Bronchial epithelial cell (primary cell): ENCODE measurements at regions not wholly inside any gene's neighbourhood (a gene's known extent, or its start where the extent isn't known, plus 50 kb on each side); places are given as distances from the start of the nearest gene placed in this dataset.
A peak's percentile ranks its signal among the peaks of the same experiment; 100 is the strongest.

Source experiments
- DNase-seq: peaks from one replicate; pipeline ENCODE4 v3.0.0-alpha.2; 2010; ENCODE audit warnings: low read depth
- FAIRE-seq: peaks from 2 replicates; lab custom pipeline; 2011; peaks lifted over from hg19 to GRCh38; lab: Jason Lieb, UNC
- H3K27me3 ChIP-seq: 2 replicates; pipeline ENCODE4 v1.5.1; 2011; ENCODE audit warnings: low read length; ENCODE audit not compliant: control insufficient read depth, insufficient read depth
- H3K36me3 ChIP-seq: 2 replicates; pipeline ENCODE4 v1.5.1; 2011; ENCODE audit warnings: low read length; ENCODE audit not compliant: control insufficient read depth, insufficient read depth
- H3K4me3 ChIP-seq: 2 replicates; pipeline ENCODE4 v1.5.1; 2011; ENCODE audit warnings: mild to moderate bottlenecking, low read depth, low read length, control low read depth
- CTCF ChIP-seq: IDR thresholded peaks from 2 replicates; pipeline ENCODE4 v1.5.1; 2011; ENCODE audit warnings: mild to moderate bottlenecking, moderate library complexity, low read length, control low read depth, inconsistent platforms; ENCODE audit not compliant: insufficient read depth, severe bottlenecking

- FAIRE-seq (no peak), DNase-seq (no peak)
- TF ChIP-seq CTCF: no peak
These were observed 302.6 kb downstream of the CHL1 start for GRCh38 chr3:499001-499761.

GRCh38 chr3:502486-502885 is 305.9 kb downstream of the CHL1 start:
- FAIRE-seq: no peak
- no peaks in the 10 kb centered on the region for H3K27me3 ChIP-seq
- no peaks in the 10 kb centered on the region for H3K36me3 ChIP-seq
- no peak overlapping the region for H3K4me3 ChIP-seq
- no peak for TF ChIP-seq CTCF
- DNase-seq: no peak

More at GRCh38 chr3:499001-499761, 302.6 kb downstream of the CHL1 start:
- Histone ChIP-seq H3K27me3 (no peaks in the 10 kb centered on the region), H3K4me3 (no peak overlapping the region), H3K36me3 (no peaks in the 10 kb centered on the region)

GRCh38 chr3:513301-513700 is 316.7 kb downstream of the CHL1 start:
- H3K27me3 ChIP-seq: no peaks in the 10 kb centered on the region
- H3K4me3 ChIP-seq: no peak overlapping the region
- TF ChIP-seq CTCF: no peak
- DNase-seq: peak; percentile 44
- H3K36me3 ChIP-seq: no peaks in the 10 kb centered on the region
- FAIRE-seq: no peak

- TF ChIP-seq CTCF: no peak
- FAIRE-seq: no peak
- Histone ChIP-seq H3K4me3 (no peak overlapping the region), H3K27me3 (no peaks in the 10 kb centered on the region), H3K36me3 (no peaks in the 10 kb centered on the region)
- peak; percentile 52 for DNase-seq
These were observed 317.6 kb downstream of the CHL1 start for GRCh38 chr3:514192-514591.

GRCh38 chr3:519026-519425 is 322.5 kb downstream of the CHL1 start:
- no peak overlapping the region for H3K4me3 ChIP-seq
- no peak for FAIRE-seq
- no peak for TF ChIP-seq CTCF

GRCh38 chr3:522888-523287 is 326.3 kb downstream of the CHL1 start:
- Histone ChIP-seq H3K27me3 (no peaks in the 10 kb centered on the region), H3K4me3 (no peak overlapping the region), H3K36me3 (no peaks in the 10 kb centered on the region)
- FAIRE-seq (no peak), DNase-seq (no peak)
- no peak for TF ChIP-seq CTCF

More at GRCh38 chr3:519026-519425, 322.5 kb downstream of the CHL1 start:
- Histone ChIP-seq H3K36me3 (no peaks in the 10 kb centered on the region), H3K27me3 (no peaks in the 10 kb centered on the region)
- no peak for DNase-seq
